Mesenchymal stem cell (in vitro differentiated cells and primary cell): ENCODE measurements at regions not wholly inside any gene's neighbourhood (a gene's known extent, or its start where the extent isn't known, plus 50 kb on each side); places are given as distances from the start of the nearest gene placed in this dataset.
A peak's percentile ranks its signal among the peaks of the same experiment; 100 is the strongest.

Experiments
- DNase-seq: peaks from one replicate; pipeline ENCODE4 v3.0.0-alpha.2; 2013
- H2AFZ ChIP-seq: one replicate; pipeline ENCODE4 v1.6.1; 2013; ENCODE audit warnings: low read depth, mild to moderate bottlenecking, control low read depth, inconsistent platforms, low read length, moderate library complexity
- H2AK5ac ChIP-seq: 2 replicates; pipeline ENCODE4 v1.6.1; 2013; ENCODE audit warnings: low read length, moderate library complexity, mild to moderate bottlenecking, inconsistent platforms; ENCODE audit not compliant: severe bottlenecking
- H2BK120ac ChIP-seq: one replicate; pipeline ENCODE4 v1.6.1; 2013; ENCODE audit warnings: low read depth, mild to moderate bottlenecking, inconsistent platforms, low read length, moderate library complexity
- H2BK12ac ChIP-seq, 2 experiments: one replicate each; pipeline ENCODE4 v1.6.1; 2013; ENCODE audit warnings: inconsistent platforms in 2 of 2, low read length in 2 of 2, mild to moderate bottlenecking in 2 of 2, moderate library complexity in 2 of 2, control low read depth in 1 of 2
- H2BK15ac ChIP-seq: one replicate; pipeline ENCODE4 v1.6.1; 2013; ENCODE audit warnings: mild to moderate bottlenecking, low read depth, inconsistent platforms; ENCODE audit not compliant: poor library complexity, severe bottlenecking
- H2BK5ac ChIP-seq: 2 replicates; pipeline ENCODE4 v1.6.1; 2013; ENCODE audit warnings: low read depth, mild to moderate bottlenecking, low read length, control low read depth, inconsistent platforms; ENCODE audit not compliant: poor library complexity, severe bottlenecking
- H3K14ac ChIP-seq, 2 experiments: one replicate each; pipeline ENCODE4 v1.6.1; 2013; ENCODE audit warnings: inconsistent platforms in 2 of 2, low read length in 2 of 2, control low read depth in 1 of 2, mild to moderate bottlenecking in 1 of 2, moderate library complexity in 1 of 2
- H3K18ac ChIP-seq, 2 experiments: one replicate each; pipeline ENCODE4 v1.6.1; 2013; ENCODE audit warnings: inconsistent platforms in 2 of 2, low read length in 2 of 2, control low read depth in 1 of 2, low read depth in 1 of 2, mild to moderate bottlenecking in 1 of 2
- H3K23ac ChIP-seq, 2 experiments: one replicate each; pipeline ENCODE4 v1.6.1; 2013; ENCODE audit warnings: inconsistent platforms in 2 of 2, low read length in 2 of 2, mild to moderate bottlenecking in 2 of 2, moderate library complexity in 2 of 2, control low read depth in 1 of 2
- H3K27ac ChIP-seq: 2 replicates; pipeline ENCODE4 v1.5.1; 2013; ENCODE audit warnings: mild to moderate bottlenecking, moderate library complexity, low read length, control low read depth, inconsistent platforms; ENCODE audit not compliant: poor library complexity, severe bottlenecking
- H3K27me3 ChIP-seq, 2 experiments: 2 replicates each; pipeline versions ENCODE4 v1.6.1 to v1.7.0; 2013; ENCODE audit warnings: low read length in 2 of 2, mild to moderate bottlenecking in 2 of 2, moderate library complexity in 2 of 2, control low read depth in 1 of 2, inconsistent platforms in 1 of 2; ENCODE audit not compliant: control insufficient read depth in 1 of 2, insufficient read depth in 1 of 2
- H3K36me3 ChIP-seq, 2 experiments: 2 replicates each; pipeline versions ENCODE4 v1.6.1 to v1.7.0; 2013; ENCODE audit warnings: low read length in 2 of 2, control low read depth in 1 of 2, inconsistent platforms in 1 of 2, low read depth in 1 of 2, mild to moderate bottlenecking in 1 of 2; ENCODE audit not compliant: insufficient read depth in 2 of 2, control insufficient read depth in 1 of 2
- H3K4ac ChIP-seq, 2 experiments: one replicate each; pipeline ENCODE4 v1.6.1; 2013; ENCODE audit warnings: inconsistent platforms in 2 of 2, low read length in 2 of 2, mild to moderate bottlenecking in 2 of 2, moderate library complexity in 2 of 2, control low read depth in 1 of 2, low read depth in 1 of 2
- H3K4me1 ChIP-seq: 2 replicates; pipeline ENCODE4 v1.6.1; 2013; ENCODE audit warnings: low read depth, low read length, control low read depth; ENCODE audit not compliant: control insufficient read depth, insufficient read depth
- H3K4me2 ChIP-seq: 2 replicates; pipeline ENCODE4 v1.6.1; 2013; ENCODE audit warnings: low read length, mild to moderate bottlenecking, inconsistent platforms; ENCODE audit not compliant: poor library complexity, severe bottlenecking
- H3K4me3 ChIP-seq, 2 experiments: 2 replicates each; pipeline versions ENCODE4 v1.5.1 to v1.7.0; 2013; ENCODE audit warnings: low read length in 2 of 2, mild to moderate bottlenecking in 2 of 2, control low read depth in 1 of 2, low read depth in 1 of 2; ENCODE audit not compliant: insufficient read depth in 1 of 2
- H3K79me1 ChIP-seq: replicated peaks from 2 replicates; pipeline ENCODE4 v1.6.1; 2013; ENCODE audit warnings: mild to moderate bottlenecking, control low read depth, low read length, inconsistent platforms; ENCODE audit not compliant: poor library complexity, severe bottlenecking
- H3K9ac ChIP-seq: 2 replicates; pipeline ENCODE4 v1.7.0; 2013; ENCODE audit warnings: mild to moderate bottlenecking, low read length, moderate library complexity
- H3K9me3 ChIP-seq: 2 replicates; pipeline ENCODE4 v1.7.0; 2013; ENCODE audit warnings: mild to moderate bottlenecking, low read length; ENCODE audit not compliant: control insufficient read depth
- H4K8ac ChIP-seq: one replicate; pipeline ENCODE4 v1.6.1; 2013; ENCODE audit warnings: inconsistent platforms, mild to moderate bottlenecking, low read length, moderate library complexity
- H4K91ac ChIP-seq: one replicate; pipeline ENCODE4 v1.6.1; 2013; ENCODE audit warnings: mild to moderate bottlenecking, low read length, inconsistent platforms
- WGBS: methylation state at CpG from one replicate; pipeline ENCODE4 v1.1.7; 2013; ENCODE audit warnings: mixed read lengths; 5-methylcytosine and 5-hydroxymethylcytosine counted together

DNA sequence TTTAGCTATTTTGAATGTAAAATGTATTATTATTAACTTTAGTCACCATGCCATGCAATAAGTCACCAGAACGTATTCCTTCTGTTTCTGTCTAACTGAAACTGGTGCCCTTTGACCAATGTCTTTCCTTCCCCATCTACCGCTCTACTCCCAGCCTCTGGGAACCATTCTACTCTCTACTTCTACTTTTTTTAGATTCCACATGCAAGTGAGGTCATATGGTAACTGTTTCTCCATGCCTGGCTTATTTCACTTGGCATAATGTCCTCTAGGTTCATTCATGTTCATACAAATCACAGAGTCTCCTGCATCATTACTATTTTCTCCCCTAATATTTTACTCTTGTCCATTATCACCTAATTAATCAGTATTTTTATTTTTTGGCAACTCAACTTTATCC, 160.1 kb downstream of the TMX1 start:
- H4K8ac ChIP-seq: no peak overlapping the region
- no peak overlapping the region for H3K9ac ChIP-seq
- H3K27me3 ChIP-seq: no peaks in the 10 kb centered on the region
- no peak overlapping the region for H2BK12ac ChIP-seq
- no peak overlapping the region for H3K4me3 ChIP-seq
- H2BK15ac ChIP-seq: no peak overlapping the region
- H4K91ac ChIP-seq: no peak overlapping the region
- H3K9me3 ChIP-seq: no peaks in the 10 kb centered on the region
- peaks cover 14% of the 10 kb centered on the region for H3K4me1 ChIP-seq
- peak; percentile 51 for DNase-seq
- H3K27ac ChIP-seq: peak overlapping the region; percentile 25
- H3K23ac ChIP-seq: no peak overlapping the region
- no peak overlapping the region for H3K14ac ChIP-seq
- peaks cover 2% of the 10 kb centered on the region for H3K79me1 ChIP-seq
- 79% methylated on average over 2 of the region's 2 CpGs for WGBS
- no peak overlapping the region for H2AK5ac ChIP-seq
- no peak overlapping the region for H2BK120ac ChIP-seq
- no peak overlapping the region for H3K4me2 ChIP-seq
- no peak overlapping the region for H2AFZ ChIP-seq
- H3K4ac ChIP-seq: no peak overlapping the region
- H2BK5ac ChIP-seq: no peak overlapping the region
- H3K36me3 ChIP-seq: no peaks in the 10 kb centered on the region
- peak overlapping the region in 1 of 2 experiments; percentile 34 for H3K18ac ChIP-seq

GRCh38 chr14:51401272-51401671, 161.2 kb downstream of the TMX1 start:
- Histone ChIP-seq H2BK12ac (no peak overlapping the region), H3K4me1 (peaks cover 8% of the 10 kb centered on the region), H3K36me3 (no peaks in the 10 kb centered on the region), H3K27me3 (no peaks in the 10 kb centered on the region), H3K4me2 (no peak overlapping the region), H4K91ac (no peak overlapping the region), H3K4me3 (no peak overlapping the region), H3K14ac (no peak overlapping the region), H2BK120ac (no peak overlapping the region), H3K27ac (no peak overlapping the region), H3K9ac (peak overlapping the region; percentile 53), H2BK5ac (no peak overlapping the region), H3K18ac (no peak overlapping the region), H2AK5ac (peak overlapping the region; percentile 47), H3K4ac (no peak overlapping the region), H3K23ac (no peak overlapping the region), H3K9me3 (no peaks in the 10 kb centered on the region), H2BK15ac (no peak overlapping the region), H3K79me1 (peaks cover 2% of the 10 kb centered on the region), H4K8ac (no peak overlapping the region), H2AFZ (no peak overlapping the region)
- DNase-seq: peak; percentile 59
- 88% methylated on average over 2 of the region's 2 CpGs for WGBS

GRCh38 chr14:51401756-51402155, 161.7 kb downstream of the TMX1 start:
- H3K4me2 ChIP-seq: no peak overlapping the region
- H3K4me3 ChIP-seq: no peak overlapping the region
- 80% methylated on average over 2 of the region's 2 CpGs for WGBS

DNA sequence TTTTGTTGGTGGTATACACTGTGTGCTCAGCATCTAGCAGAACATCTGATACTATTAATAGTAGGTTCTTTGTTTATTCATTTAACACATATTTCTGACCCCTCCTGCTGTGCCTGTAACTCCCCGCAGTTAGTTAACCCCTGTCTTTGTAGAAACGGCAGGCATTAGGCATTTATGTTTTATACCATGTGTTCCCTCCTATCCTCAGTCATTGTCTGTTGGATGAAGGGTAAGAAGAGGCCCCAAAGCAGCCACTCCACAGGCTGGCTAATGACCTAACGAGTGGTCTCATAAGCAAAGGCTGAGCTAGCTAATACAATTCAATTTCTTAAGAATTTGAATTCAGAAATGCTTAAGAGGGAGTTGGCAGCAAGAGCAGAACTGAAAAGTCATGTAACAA, 170.8 kb downstream of the TMX1 start:
- no peak overlapping the region for H3K18ac ChIP-seq
- peak overlapping the region; percentile 47 for H3K27ac ChIP-seq
- no peak overlapping the region for H3K4ac ChIP-seq
- peak overlapping the region; percentile 37 for H4K8ac ChIP-seq
- 17% methylated on average over 1 of the region's 3 CpGs for WGBS
- H2AK5ac ChIP-seq: no peak overlapping the region
- no peaks in the 10 kb centered on the region for H3K27me3 ChIP-seq
- H2BK12ac ChIP-seq: no peak overlapping the region
- H3K79me1 ChIP-seq: no peaks in the 10 kb centered on the region
- H3K14ac ChIP-seq: no peak overlapping the region
- no peak overlapping the region for H3K9ac ChIP-seq
- no peaks in the 10 kb centered on the region for H3K9me3 ChIP-seq
- no peak overlapping the region for H2BK5ac ChIP-seq
- no peak overlapping the region for H4K91ac ChIP-seq
- no peak overlapping the region for H2AFZ ChIP-seq
- H2BK120ac ChIP-seq: peak overlapping the region; percentile 19
- DNase-seq: peak; percentile 16
- H3K4me3 ChIP-seq: no peak overlapping the region
- H2BK15ac ChIP-seq: no peak overlapping the region
- H3K4me2 ChIP-seq: no peak overlapping the region
- peaks cover 3% of the 10 kb centered on the region for H3K4me1 ChIP-seq
- H3K36me3 ChIP-seq: no peaks in the 10 kb centered on the region
- no peak overlapping the region for H3K23ac ChIP-seq

More at GRCh38 chr14:51401756-51402155, 161.7 kb downstream of the TMX1 start:
- Histone ChIP-seq H3K79me1 (peaks cover 2% of the 10 kb centered on the region), H3K18ac (peak overlapping the region in 1 of 2 experiments; percentile 40), H3K36me3 (no peaks in the 10 kb centered on the region), H3K9me3 (no peaks in the 10 kb centered on the region), H3K9ac (peak overlapping the region; percentile 53), H3K4me1 (peaks cover 7% of the 10 kb centered on the region), H3K27me3 (no peaks in the 10 kb centered on the region), H2AK5ac (peak overlapping the region; percentile 47), H4K8ac (no peak overlapping the region), H2BK120ac (no peak overlapping the region), H4K91ac (peak overlapping the region; percentile 18), H2BK5ac (no peak overlapping the region), H2BK15ac (no peak overlapping the region), H2BK12ac (peak overlapping the region; percentile 72 to 91), H2AFZ (no peak overlapping the region), H3K4ac (no peak overlapping the region), H3K14ac (no peak overlapping the region), H3K27ac (no peak overlapping the region), H3K23ac (peak overlapping the region in 1 of 2 experiments; percentile 14)
- DNase-seq: no peak
